AML-193 (cell line): ENCODE measurements at regions not wholly inside any gene's neighbourhood (a gene's known extent, or its start where the extent isn't known, plus 50 kb on each side); places are given as distances from the start of the nearest gene placed in this dataset.

Experiments used
- DNase-seq, 2 experiments: peaks; one replicate each; lab custom pipeline; 2025; lab: John Stamatoyannopoulos, UW

- no peak for DNase-seq
These were observed 95.5 kb downstream of the CEBPB start for GRCh38 chr20:50286174-50286511.

- no peak for DNase-seq
These were observed 96.0 kb downstream of the CEBPB start for GRCh38 chr20:50286609-50287008.

GRCh38 chr20:50287512-50287911, 96.9 kb downstream of the CEBPB start:
- no peak for DNase-seq

GRCh38 chr20:50288128-50288623, 97.5 kb downstream of the CEBPB start:
- DNase-seq, result no peak

- DNase-seq, result no peak
These were observed 99.0 kb downstream of the CEBPB start for GRCh38 chr20:50289581-50289980.

- no peak for DNase-seq
These were observed 99.5 kb downstream of the CEBPB start for GRCh38 chr20:50290112-50290511.

GRCh38 chr20:50290808-50291207, 100.2 kb downstream of the CEBPB start:
- no peak for DNase-seq

GRCh38 chr20:50291254-50292078, 100.8 kb downstream of the CEBPB start:
- DNase-seq, result no peak

- no peak for DNase-seq
These were observed 101.5 kb downstream of the CEBPB start for GRCh38 chr20:50292079-50292590.

GRCh38 chr20:50292591-50293283, 102.1 kb downstream of the CEBPB start:
- DNase-seq, result peak; percentile 55 to 56

GRCh38 chr20:50293284-50294139, 102.9 kb downstream of the CEBPB start:
- no peak for DNase-seq

- no peak for DNase-seq
These were observed 103.8 kb downstream of the CEBPB start for GRCh38 chr20:50294164-50295088.

GRCh38 chr20:50295345-50295744, 104.7 kb downstream of the CEBPB start:
- no peak for DNase-seq

GRCh38 chr20:50295762-50296449, 105.3 kb downstream of the CEBPB start:
- DNase-seq, result no peak

- no peak for DNase-seq
These were observed 106.1 kb downstream of the CEBPB start for GRCh38 chr20:50296450-50297375.

GRCh38 chr20:50297498-50298376, 107.1 kb downstream of the CEBPB start:
- peak; percentile 44 to 49 for DNase-seq

- no peak for DNase-seq
These were observed 108.1 kb downstream of the CEBPB start for GRCh38 chr20:50298554-50299324.

- no peak for DNase-seq
These were observed 108.6 kb downstream of the CEBPB start for GRCh38 chr20:50299325-50299629.
